ENCODE measurements at regions not wholly inside any gene's neighbourhood (a gene's known extent, or its start where the extent isn't known, plus 50 kb on each side); places are given as distances from the start of the nearest gene placed in this dataset.

DNA sequence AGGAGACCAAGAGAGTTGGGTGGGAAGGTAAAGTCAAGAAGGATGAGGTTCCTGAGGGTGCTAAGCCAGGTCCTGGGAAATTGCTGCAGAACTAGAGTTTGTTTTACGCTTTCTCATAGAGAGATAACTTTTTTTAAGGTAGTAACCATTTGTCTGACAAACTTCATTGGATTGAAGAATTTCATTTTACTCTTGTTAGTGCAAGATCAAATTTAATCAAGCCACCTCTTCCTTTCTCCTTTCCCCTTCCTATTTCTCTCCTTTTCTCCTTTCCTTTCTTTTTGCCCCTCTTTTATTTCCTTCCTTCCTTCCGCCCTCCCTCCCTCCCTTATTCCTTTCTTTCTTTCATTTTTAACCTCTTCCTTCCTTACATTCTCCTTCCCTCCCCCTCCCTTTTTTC is 65.4 kb downstream of the RDH14 start:
- Histone ChIP-seq H3K4me3 (no peak overlapping the region), H3K27ac (ENCODE audit: control insufficient read depth, insufficient read depth) (no peak overlapping the region), H3K4me2 (ENCODE audit: control insufficient read depth, insufficient read depth) (no peak overlapping the region), H4K20me1 (ENCODE audit: control insufficient read depth, insufficient read depth) (no peaks in the 10 kb centered on the region), H3K79me2 (ENCODE audit: control insufficient read depth, insufficient read depth, low read length) (no peaks in the 10 kb centered on the region), H3K36me3 (ENCODE audit: control insufficient read depth in 2 of 2, insufficient read depth in 2 of 2, low read length in 1 of 2) (no peaks in the 10 kb centered on the region), H3K9me3 (replicated peaks; ENCODE audit: control insufficient read depth, insufficient read depth, low read length) (no peaks in the 10 kb centered on the region), H3K27me3 (replicated peaks in 1 of 2; ENCODE audit: control insufficient read depth in 2 of 2, insufficient read depth in 2 of 2, low read length in 1 of 2) (no peaks in the 10 kb centered on the region), H3K9ac (ENCODE audit: control insufficient read depth, insufficient read depth, low read length) (no peak overlapping the region), H3K4me1 (ENCODE audit: control insufficient read depth, insufficient read depth, low read length) (no peaks in the 10 kb centered on the region), H2AFZ (ENCODE audit: control insufficient read depth, low read depth, low read length) (no peak overlapping the region)
- FAIRE-seq, result no peak
- DNase-seq (ENCODE audit: low read depth, low spot score), result no peak
- ChIA-PET SMC1A (ENCODE audit: uncharacterized antibody, unreplicated experiment) (no interaction called here), RAD21 (ENCODE audit: unreplicated experiment) (no interaction called here), CTCF (no interaction called here), POLR2A (no interaction called here)
- intact Hi-C loops (cut with micrococcal nuclease; ENCODE audit: unreplicated experiment), result no loop called here
- in situ Hi-C loops (cut with MboI), result no loop called here
- WGBS (ENCODE audit: insufficient coverage, insufficient replicate concordance, low lambda C conversion rate, missing lambda C conversion rate), result 17% methylated on average over 1 of the region's 2 CpGs
- ATAC-seq, result no peak
- no TSS peak for BruUV-seq (replicated peaks)
- no peak for TF ChIP-seq TBL1XR1 (IDR thresholded peaks at IDR 0.05; ENCODE audit: low read depth, low read length)
- no peak for TF ChIP-seq BHLHE40 (IDR thresholded peaks at IDR 0.05; ENCODE audit: borderline replicate concordance in 1 of 2, low read depth in 2 of 2, low read length in 1 of 2)
- no peak for TF ChIP-seq EP300 (IDR thresholded peaks at IDR 0.05; ENCODE audit: borderline replicate concordance in 1 of 2, control insufficient read depth in 1 of 2, low read depth in 2 of 2, low read length in 2 of 2)
- no peak for TF ChIP-seq POLR2AphosphoS5 (IDR thresholded peaks at IDR 0.05; ENCODE audit: low read length)
- no peak for TF ChIP-seq RFX5 (IDR thresholded peaks at IDR 0.05; ENCODE audit: low read depth, low read length)
- TF ChIP-seq HDAC2 (IDR thresholded peaks at IDR 0.05), result no peak
- no peak for TF ChIP-seq NRF1 (conservative IDR thresholded peaks at IDR 0.05; ENCODE audit: low read depth, low read length)
- no peak for TF ChIP-seq WRNIP1 (IDR thresholded peaks at IDR 0.05; ENCODE audit: borderline replicate concordance, low read depth, low read length)
- no peak for TF ChIP-seq NR2F1 (conservative IDR thresholded peaks at IDR 0.05)
- TF ChIP-seq, protein P1, sequence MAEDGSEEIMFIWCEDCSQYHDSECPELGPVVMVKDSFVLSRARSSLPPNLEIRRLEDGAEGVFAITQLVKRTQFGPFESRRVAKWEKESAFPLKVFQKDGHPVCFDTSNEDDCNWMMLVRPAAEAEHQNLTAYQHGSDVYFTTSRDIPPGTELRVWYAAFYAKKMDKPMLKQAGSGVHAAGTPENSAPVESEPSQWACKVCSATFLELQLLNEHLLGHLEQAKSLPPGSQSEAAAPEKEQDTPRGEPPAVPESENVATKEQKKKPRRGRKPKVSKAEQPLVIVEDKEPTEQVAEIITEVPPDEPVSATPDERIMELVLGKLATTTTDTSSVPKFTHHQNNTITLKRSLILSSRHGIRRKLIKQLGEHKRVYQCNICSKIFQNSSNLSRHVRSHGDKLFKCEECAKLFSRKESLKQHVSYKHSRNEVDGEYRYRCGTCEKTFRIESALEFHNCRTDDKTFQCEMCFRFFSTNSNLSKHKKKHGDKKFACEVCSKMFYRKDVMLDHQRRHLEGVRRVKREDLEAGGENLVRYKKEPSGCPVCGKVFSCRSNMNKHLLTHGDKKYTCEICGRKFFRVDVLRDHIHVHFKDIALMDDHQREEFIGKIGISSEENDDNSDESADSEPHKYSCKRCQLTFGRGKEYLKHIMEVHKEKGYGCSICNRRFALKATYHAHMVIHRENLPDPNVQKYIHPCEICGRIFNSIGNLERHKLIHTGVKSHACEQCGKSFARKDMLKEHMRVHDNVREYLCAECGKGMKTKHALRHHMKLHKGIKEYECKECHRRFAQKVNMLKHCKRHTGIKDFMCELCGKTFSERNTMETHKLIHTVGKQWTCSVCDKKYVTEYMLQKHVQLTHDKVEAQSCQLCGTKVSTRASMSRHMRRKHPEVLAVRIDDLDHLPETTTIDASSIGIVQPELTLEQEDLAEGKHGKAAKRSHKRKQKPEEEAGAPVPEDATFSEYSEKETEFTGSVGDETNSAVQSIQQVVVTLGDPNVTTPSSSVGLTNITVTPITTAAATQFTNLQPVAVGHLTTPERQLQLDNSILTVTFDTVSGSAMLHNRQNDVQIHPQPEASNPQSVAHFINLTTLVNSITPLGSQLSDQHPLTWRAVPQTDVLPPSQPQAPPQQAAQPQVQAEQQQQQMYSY (CRISPR knock-in tag; IDR thresholded peaks at IDR 0.05), result no peak
- TF ChIP-seq MXI1 (IDR thresholded peaks at IDR 0.05; ENCODE audit: low read depth, low read length), result no peak
- TF ChIP-seq RELB (IDR thresholded peaks at IDR 0.05; ENCODE audit: low read depth), result no peak
- TF ChIP-seq SREBF1 (IDR thresholded peaks at IDR 0.05; ENCODE audit: low read length), result no peak
- no peak for TF ChIP-seq SREBF2 (IDR thresholded peaks at IDR 0.05; ENCODE audit: low read length)
- no peak for TF ChIP-seq JUND (IDR thresholded peaks at IDR 0.05; ENCODE audit: low read depth, low read length)
- TF ChIP-seq ZNF207 (IDR thresholded peaks at IDR 0.05; ENCODE audit: borderline replicate concordance), result no peak
- no peak for TF ChIP-seq BRCA1 (IDR thresholded peaks at IDR 0.05; ENCODE audit: low read depth, low read length)
- no peak for TF ChIP-seq FOXK2 (IDR thresholded peaks at IDR 0.05)
- no peak for TF ChIP-seq BCLAF1 (IDR thresholded peaks at IDR 0.05)
